NCI-H2227 treated with DMSO at 0.1 percent for 48 hours (cell line): ENCODE measurements at regions not wholly inside any gene's neighbourhood (a gene's known extent, or its start where the extent isn't known, plus 50 kb on each side); places are given as distances from the start of the nearest gene placed in this dataset.
A peak's percentile ranks its signal among the peaks of the same experiment; 100 is the strongest.
"Not testable (repeated sequence)": the region's sequence is repeated elsewhere in the genome, so short reads cannot be mapped to it uniquely, and the experiment has no call there.

Experiments
- DNase-seq: peaks from one replicate; lab custom pipeline; 2025; lab: John Stamatoyannopoulos, UW

DNA sequence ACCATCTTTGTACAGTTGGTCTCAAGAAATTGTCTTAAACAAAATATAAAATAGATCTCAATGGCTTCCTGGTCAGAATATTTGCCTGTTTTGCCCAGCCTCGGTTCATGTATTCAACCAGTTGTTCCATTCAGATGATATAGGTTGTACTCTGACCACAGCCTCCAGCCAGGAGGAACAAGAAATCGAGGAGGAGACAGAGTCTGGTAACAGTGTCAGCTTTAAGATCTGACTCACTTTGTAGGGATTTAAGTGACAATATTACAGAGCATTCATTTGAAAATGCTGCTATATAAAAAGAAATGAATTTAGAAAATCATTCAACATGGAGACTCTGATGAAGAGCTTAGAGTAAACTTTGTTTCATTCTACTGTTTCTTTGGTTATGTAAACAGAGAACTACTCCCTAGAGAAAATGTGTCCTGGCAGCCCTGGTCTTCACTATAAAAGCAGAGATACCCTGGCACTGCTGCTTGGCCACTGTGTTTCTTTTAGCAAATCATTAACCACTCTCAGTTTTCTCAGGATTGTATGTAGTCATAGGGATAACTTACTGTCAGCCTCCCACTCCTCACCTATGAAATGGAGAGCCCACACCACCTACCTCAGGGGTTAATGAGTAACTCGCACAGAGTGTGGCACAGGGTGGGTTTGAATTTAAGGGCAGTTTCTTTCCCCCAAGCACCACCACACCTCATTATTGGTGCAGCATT, 53.5 kb downstream of the PAGE2 start:
- no peak for DNase-seq

GRCh38 chrX:55142919-55143310, 54.1 kb downstream of the PAGE2 start:
- DNase-seq, result no peak

- no peak for DNase-seq
These were observed 54.8 kb downstream of the PAGE2 start for GRCh38 chrX:55143621-55144020.

GRCh38 chrX:55144697-55145096, 55.9 kb downstream of the PAGE2 start:
- no peak for DNase-seq

GRCh38 chrX:55149242-55149641, 60.4 kb downstream of the PAGE2 start:
- DNase-seq, result no peak

GRCh38 chrX:55151199-55151598, 62.4 kb downstream of the PAGE2 start:
- no peak for DNase-seq

GRCh38 chrX:55159551-55159950, 60.6 kb upstream of the PAGE5 start:
- no peak for DNase-seq

- peak; percentile 94 for DNase-seq
These were observed 59.2 kb upstream of the PAGE5 start for GRCh38 chrX:55160685-55161552.

DNA sequence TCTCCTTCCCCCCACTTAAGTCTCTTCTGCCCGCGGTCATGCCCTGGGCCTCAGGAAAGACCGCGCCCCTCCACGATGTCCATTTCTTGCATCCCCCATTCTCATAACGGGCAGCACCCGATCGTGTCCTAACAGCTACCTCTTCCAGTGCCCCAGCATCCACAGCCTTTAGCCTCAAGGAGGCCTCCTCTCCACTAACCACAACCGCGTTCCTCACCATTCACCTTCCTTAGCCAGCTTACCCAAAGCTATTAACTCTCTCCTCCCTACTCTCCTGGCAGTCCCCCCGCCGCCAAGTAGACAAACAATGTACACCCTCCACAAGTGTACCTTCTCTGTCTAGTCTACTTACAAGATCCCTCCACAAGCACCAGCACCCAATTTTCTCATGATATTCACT, 58.6 kb upstream of the PAGE5 start:
- peak; percentile 56 for DNase-seq

- no peak for DNase-seq
These were observed 57.0 kb upstream of the PAGE5 start for GRCh38 chrX:55163171-55163570.

DNA sequence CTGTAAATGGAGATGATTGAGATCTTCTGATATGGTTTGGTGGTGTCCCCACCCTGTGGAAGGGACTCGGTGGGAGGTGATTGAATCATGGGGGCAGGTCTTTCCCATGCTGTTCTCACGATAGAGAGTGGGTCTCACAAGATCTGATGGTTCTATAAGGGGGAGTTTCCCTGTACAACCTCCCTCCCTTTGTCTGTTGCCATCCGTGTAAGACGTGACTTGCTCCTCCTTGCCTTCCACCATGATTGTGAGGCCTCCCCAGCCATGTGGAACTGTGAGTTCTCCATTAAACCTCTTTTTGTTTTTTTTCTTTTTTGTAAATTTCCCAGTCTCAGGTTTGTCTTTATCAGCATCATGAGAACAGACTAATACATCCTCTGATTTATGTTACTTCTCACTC, 55.1 kb upstream of the PAGE5 start:
- DNase-seq, result not testable (repeated sequence)

DNA sequence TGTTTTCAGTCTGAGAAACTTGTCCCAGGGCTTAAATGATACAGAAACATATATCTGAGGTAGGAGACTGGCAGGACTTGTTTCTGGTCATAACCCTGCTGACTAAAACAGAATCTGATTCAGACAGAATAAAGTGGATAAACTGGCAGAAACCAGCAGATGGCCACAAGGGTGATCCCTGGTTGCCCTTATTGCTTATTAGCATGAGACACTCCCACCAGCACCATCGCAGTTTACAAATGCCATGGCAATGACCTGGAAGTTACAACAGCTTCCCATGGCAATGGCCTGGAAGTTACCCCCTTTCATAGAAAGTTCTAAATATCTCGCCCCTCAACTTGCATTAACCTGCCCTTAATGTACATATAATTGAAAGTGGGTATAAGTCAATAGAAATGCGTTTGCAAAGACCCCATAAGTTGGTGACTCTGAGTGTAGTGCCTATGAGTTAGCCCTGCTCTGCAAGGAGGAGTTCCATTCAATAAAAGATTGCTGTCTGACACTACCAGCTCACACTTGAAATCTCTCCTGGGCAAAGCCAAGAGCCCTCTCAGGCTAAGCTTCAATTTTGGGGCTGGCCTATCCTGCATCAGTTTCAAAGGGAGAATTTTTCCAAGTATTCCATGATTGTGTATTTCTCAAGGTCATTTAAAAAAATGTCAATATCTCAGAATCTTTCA, 52.9 kb upstream of the PAGE5 start:
- DNase-seq, result no peak

GRCh38 chrX:55167901-55168300, 52.2 kb upstream of the PAGE5 start:
- DNase-seq, result no peak

GRCh38 chrX:55169782-55170181, 50.4 kb upstream of the PAGE5 start:
- DNase-seq, result no peak
